Karpas-422 (cell line): ENCODE measurements at regions not wholly inside any gene's neighbourhood (a gene's known extent, or its start where the extent isn't known, plus 50 kb on each side); places are given as distances from the start of the nearest gene placed in this dataset.

Source experiments
- DNase-seq: peaks from one replicate; pipeline ENCODE4 v3.0.0-alpha.2; 2015
- H2AFZ ChIP-seq: fragments of 200-600 bp; sonication (generic); 2 replicates; pipeline ENCODE4 v1.6.1; 2014; ENCODE audit warnings: antibody characterized with exemption, low read length, mixed read lengths
- H3K27ac ChIP-seq: fragments of 200-600 bp; sonication (generic); 2 replicates; pipeline ENCODE4 v1.5.1; 2014; ENCODE audit warnings: mild to moderate bottlenecking, low read length, moderate library complexity
- H3K27me3 ChIP-seq: fragments of 200-600 bp; sonication (generic); 2 replicates; pipeline ENCODE4 v1.6.1; 2014; ENCODE audit warnings: low read length, mixed read lengths
- H3K36me3 ChIP-seq: fragments of 200-600 bp; sonication (generic); 2 replicates; pipeline ENCODE4 v1.6.1; 2014; ENCODE audit warnings: low read length, mixed read lengths; ENCODE audit not compliant: insufficient read depth
- H3K4me1 ChIP-seq: fragments of 200-600 bp; sonication (generic); 2 replicates; pipeline ENCODE4 v1.6.1; 2014; ENCODE audit warnings: mild to moderate bottlenecking, low read length, mixed read lengths
- H3K4me2 ChIP-seq: fragments of 200-600 bp; sonication (generic); 2 replicates; pipeline ENCODE4 v1.6.1; 2014; ENCODE audit warnings: low read length, low read depth, mild to moderate bottlenecking; ENCODE audit not compliant: poor library complexity, severe bottlenecking
- H3K4me3 ChIP-seq: fragments of 200-600 bp; sonication (generic); 2 replicates; pipeline ENCODE4 v1.5.1; 2014; ENCODE audit warnings: mild to moderate bottlenecking, antibody characterized with exemption, low read length, mixed read lengths
- H3K79me2 ChIP-seq: fragments of 200-600 bp; sonication (generic); 2 replicates; pipeline ENCODE4 v1.6.1; 2014; ENCODE audit warnings: mild to moderate bottlenecking, low read length, mixed read lengths
- H3K9ac ChIP-seq: fragments of 200-600 bp; sonication (generic); 2 replicates; pipeline ENCODE4 v1.6.0; 2014; ENCODE audit warnings: low read length
- H3K9me2 ChIP-seq: fragments of 200-600 bp; sonication (generic), shearing (Covaris generic); replicated peaks from 2 replicates; pipeline ENCODE4 v1.6.0; 2014; ENCODE audit warnings: mild to moderate bottlenecking, low read length, moderate library complexity; ENCODE audit not compliant: insufficient read depth
- H3K9me3 ChIP-seq: fragments of 300-700, 200-600 bp; sonication (generic); 2 replicates; pipeline ENCODE4 v1.6.1; 2014; ENCODE audit warnings: low read length, mixed read lengths
- H4K20me1 ChIP-seq: fragments of 200-600 bp; sonication (generic); 2 replicates; pipeline ENCODE4 v1.6.1; 2014; ENCODE audit warnings: mild to moderate bottlenecking, antibody characterized with exemption, low read length, low read depth; ENCODE audit not compliant: insufficient read depth

GRCh38 chr11:23063276-23063675 is 203.0 kb upstream of the CCDC179 start:
- H3K36me3 ChIP-seq: no peaks in the 10 kb centered on the region; the same call in 1 of the 2 replicates
- no peak for DNase-seq
- H3K9me3 ChIP-seq: peaks cover 7% of the 10 kb centered on the region; the same call in 1 of the 2 replicates
- H3K79me2 ChIP-seq: no peaks in the 10 kb centered on the region
- no peak overlapping the region for H3K27ac ChIP-seq
- no peak overlapping the region for H3K4me3 ChIP-seq
- H3K9ac ChIP-seq: no peak overlapping the region
- no peaks in the 10 kb centered on the region for H3K27me3 ChIP-seq
- no peak overlapping the region for H3K4me2 ChIP-seq
- no peaks in the 10 kb centered on the region for H3K4me1 ChIP-seq
- H3K9me2 ChIP-seq: no peaks in the 10 kb centered on the region
- H4K20me1 ChIP-seq: no peaks in the 10 kb centered on the region
- H2AFZ ChIP-seq: no peak overlapping the region

DNA sequence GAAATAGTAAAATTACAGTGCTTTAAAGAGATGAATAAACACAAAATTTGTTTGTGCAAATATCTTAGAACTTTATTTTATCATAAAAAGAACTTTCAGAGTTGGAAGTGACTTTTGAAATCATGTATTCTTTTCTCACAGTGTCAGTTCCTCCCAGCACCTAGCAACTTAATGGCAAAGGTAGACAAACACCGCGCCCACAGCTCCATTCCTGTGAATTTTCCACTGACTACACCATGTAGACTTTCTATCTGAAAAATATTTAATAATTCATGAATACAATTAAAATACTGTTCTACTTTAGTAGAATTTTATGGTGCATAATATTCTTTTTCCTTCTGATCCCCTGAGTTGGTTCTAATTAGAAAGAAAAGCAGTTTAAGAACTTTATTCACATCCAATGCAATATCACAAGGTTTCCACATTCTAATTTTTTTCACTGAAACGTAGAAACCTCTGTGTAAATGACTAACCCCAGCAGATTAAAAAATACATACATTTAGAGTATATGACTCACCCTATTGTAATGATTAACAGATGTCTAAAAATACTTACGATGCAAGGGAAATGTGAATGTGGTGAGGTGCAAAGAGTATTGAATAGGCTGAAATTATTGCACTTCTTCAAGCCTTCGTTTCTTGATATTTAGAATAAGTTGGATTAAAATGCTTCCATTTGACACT is 218.2 kb upstream of the CCDC179 start:
- no peaks in the 10 kb centered on the region for H3K79me2 ChIP-seq
- H3K9ac ChIP-seq: no peak overlapping the region
- H3K4me3 ChIP-seq: no peak overlapping the region
- H4K20me1 ChIP-seq: no peaks in the 10 kb centered on the region
- no peaks in the 10 kb centered on the region for H3K27me3 ChIP-seq
- DNase-seq: no peak
- H3K9me3 ChIP-seq: peaks cover 5% of the 10 kb centered on the region; the same call in 1 of the 2 replicates
- no peaks in the 10 kb centered on the region for H3K36me3 ChIP-seq
- no peak overlapping the region for H3K27ac ChIP-seq
- no peak overlapping the region for H2AFZ ChIP-seq
- H3K4me1 ChIP-seq: no peaks in the 10 kb centered on the region
- no peaks in the 10 kb centered on the region for H3K9me2 ChIP-seq
- H3K4me2 ChIP-seq: no peak overlapping the region

GRCh38 chr11:23079382-23079813 is 219.1 kb upstream of the CCDC179 start:
- no peak overlapping the region for H3K4me3 ChIP-seq
- H3K4me1 ChIP-seq: no peaks in the 10 kb centered on the region
- no peak for DNase-seq
- H3K9ac ChIP-seq: no peak overlapping the region
- no peak overlapping the region for H2AFZ ChIP-seq
- H3K4me2 ChIP-seq: no peak overlapping the region
- no peaks in the 10 kb centered on the region for H3K27me3 ChIP-seq
- no peaks in the 10 kb centered on the region for H3K9me2 ChIP-seq
- no peak overlapping the region for H3K27ac ChIP-seq
- H4K20me1 ChIP-seq: no peaks in the 10 kb centered on the region
- H3K36me3 ChIP-seq: no peaks in the 10 kb centered on the region
- H3K9me3 ChIP-seq: peaks cover 5% of the 10 kb centered on the region; the same call in 1 of the 2 replicates
- no peaks in the 10 kb centered on the region for H3K79me2 ChIP-seq

- Histone ChIP-seq H3K36me3 (no peaks in the 10 kb centered on the region), H4K20me1 (no peaks in the 10 kb centered on the region), H3K4me2 (no peak overlapping the region), H3K9me3 (no peaks in the 10 kb centered on the region; the same call in 1 of the 2 replicates), H2AFZ (no peak overlapping the region), H3K27me3 (no peaks in the 10 kb centered on the region), H3K9me2 (no peaks in the 10 kb centered on the region), H3K79me2 (no peaks in the 10 kb centered on the region), H3K9ac (no peak overlapping the region), H3K4me3 (no peak overlapping the region), H3K4me1 (no peaks in the 10 kb centered on the region), H3K27ac (no peak overlapping the region)
- no peak for DNase-seq
These were observed 227.1 kb upstream of the CCDC179 start for GRCh38 chr11:23087407-23087806.

DNA sequence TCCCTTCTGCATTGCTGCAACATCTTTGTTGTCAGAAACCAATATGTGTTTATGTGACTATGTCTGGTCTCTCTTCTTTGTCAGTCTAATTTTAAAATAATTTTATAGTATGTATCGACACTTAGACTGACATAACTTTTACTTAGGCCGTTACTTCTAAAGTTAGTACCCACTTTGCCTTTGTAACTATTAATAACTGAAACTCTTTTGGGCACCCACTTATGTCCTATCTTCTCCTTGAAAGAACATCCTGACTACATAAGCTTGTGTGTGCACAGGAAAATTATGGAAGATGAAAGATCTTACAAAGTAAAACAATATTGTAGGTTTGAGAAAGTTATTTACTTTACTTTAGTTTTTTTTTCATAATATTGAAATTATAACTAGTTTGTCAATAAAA is 230.4 kb upstream of the CCDC179 start:
- H3K36me3 ChIP-seq: no peaks in the 10 kb centered on the region
- no peak overlapping the region for H3K9ac ChIP-seq
- no peaks in the 10 kb centered on the region for H3K27me3 ChIP-seq
- H4K20me1 ChIP-seq: no peaks in the 10 kb centered on the region
- H3K27ac ChIP-seq: no peak overlapping the region
- no peaks in the 10 kb centered on the region for H3K4me1 ChIP-seq
- H3K79me2 ChIP-seq: no peaks in the 10 kb centered on the region
- no peaks in the 10 kb centered on the region for H3K9me2 ChIP-seq
- no peak overlapping the region for H2AFZ ChIP-seq
- H3K4me3 ChIP-seq: no peak overlapping the region
- H3K9me3 ChIP-seq: no peaks in the 10 kb centered on the region; the same call in 1 of the 2 replicates
- H3K4me2 ChIP-seq: no peak overlapping the region
- DNase-seq: no peak

- H3K4me1 ChIP-seq: no peaks in the 10 kb centered on the region
- DNase-seq: no peak
- no peak overlapping the region for H3K4me2 ChIP-seq
- no peak overlapping the region for H3K27ac ChIP-seq
- no peaks in the 10 kb centered on the region for H3K79me2 ChIP-seq
- H3K4me3 ChIP-seq: no peak overlapping the region
- H3K36me3 ChIP-seq: no peaks in the 10 kb centered on the region
- H3K9ac ChIP-seq: no peak overlapping the region
- no peaks in the 10 kb centered on the region for H4K20me1 ChIP-seq
- peaks cover 3% of the 10 kb centered on the region; the same call in 1 of the 2 replicates for H3K9me3 ChIP-seq
- H3K9me2 ChIP-seq: 0 out of 2 replicates have a peak, but pooled peaks cover 3% of the 10 kb centered on the region
- H2AFZ ChIP-seq: no peak overlapping the region
- no peaks in the 10 kb centered on the region for H3K27me3 ChIP-seq
These were observed 235.4 kb upstream of the CCDC179 start for GRCh38 chr11:23095650-23096189.

DNA sequence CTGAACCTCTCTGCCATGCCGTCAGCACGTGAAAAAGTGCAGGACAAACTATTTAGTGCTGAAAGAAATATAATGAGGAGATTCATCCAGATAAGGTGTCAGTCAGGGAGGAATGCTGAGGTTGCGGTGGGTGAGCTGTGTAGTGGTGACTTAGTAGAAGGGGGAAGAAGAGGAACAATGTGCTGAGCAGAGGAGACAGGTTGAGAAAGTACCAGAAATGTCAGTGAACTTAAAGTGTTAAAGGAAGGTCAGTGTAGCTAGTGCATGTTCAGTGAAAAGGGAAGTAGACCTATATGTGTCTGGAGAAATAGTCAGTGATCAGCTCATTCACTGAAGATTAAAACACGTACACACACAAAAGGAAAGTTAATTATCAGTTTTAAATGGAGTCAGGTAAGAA is 237.6 kb upstream of the CCDC179 start:
- Histone ChIP-seq H3K27ac (no peak overlapping the region), H3K27me3 (no peaks in the 10 kb centered on the region), H3K9me2 (0 out of 2 replicates have a peak, but pooled peaks cover 3% of the 10 kb centered on the region), H4K20me1 (no peaks in the 10 kb centered on the region), H2AFZ (no peak overlapping the region), H3K9me3 (peaks cover 8% of the 10 kb centered on the region; the same call in 1 of the 2 replicates), H3K4me3 (no peak overlapping the region), H3K4me2 (no peak overlapping the region), H3K9ac (no peak overlapping the region), H3K36me3 (no peaks in the 10 kb centered on the region), H3K4me1 (no peaks in the 10 kb centered on the region), H3K79me2 (no peaks in the 10 kb centered on the region)
- DNase-seq: no peak

DNA sequence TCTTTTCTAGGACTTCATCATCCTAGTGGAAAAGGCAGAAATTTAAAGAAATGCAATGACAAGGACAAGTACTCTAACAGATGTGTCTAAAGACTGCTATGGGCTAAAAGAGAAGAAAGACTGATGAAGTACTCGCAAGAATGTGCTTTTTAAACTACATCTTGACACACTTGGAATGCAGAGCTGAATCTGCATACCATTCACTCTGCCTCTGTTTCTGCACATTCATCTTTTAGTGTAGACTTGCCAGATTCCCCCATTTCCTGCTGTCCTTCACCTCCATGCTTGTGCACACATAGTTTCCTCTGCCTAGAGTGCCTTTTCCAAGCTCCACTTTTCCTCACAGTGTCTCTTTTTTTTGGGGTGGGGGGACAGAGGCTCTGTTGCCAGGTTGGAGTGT is 239.0 kb upstream of the CCDC179 start:
- Histone ChIP-seq H3K9me2 (0 out of 2 replicates have a peak, but pooled peaks cover 3% of the 10 kb centered on the region), H2AFZ (no peak overlapping the region), H3K36me3 (no peaks in the 10 kb centered on the region), H3K9ac (no peak overlapping the region), H3K27me3 (no peaks in the 10 kb centered on the region), H3K4me1 (no peaks in the 10 kb centered on the region), H3K4me2 (no peak overlapping the region), H3K27ac (no peak overlapping the region), H3K4me3 (no peak overlapping the region), H3K79me2 (no peaks in the 10 kb centered on the region), H3K9me3 (peaks cover 13% of the 10 kb centered on the region), H4K20me1 (no peaks in the 10 kb centered on the region)
- DNase-seq: no peak
